Ovary (tissue), 7 donors: ENCODE measurements at regions not wholly inside any gene's neighbourhood (a gene's known extent, or its start where the extent isn't known, plus 50 kb on each side); places are given as distances from the start of the nearest gene placed in this dataset.
A peak's percentile ranks its signal among the peaks of the same experiment; 100 is the strongest.

Source experiments
- DNase-seq, 5 donors: peaks; one replicate each; pipeline ENCODE4 v3.0.0-alpha.2; 2019 to 2020
- H3K27ac ChIP-seq, 2 donors: fragments of 200-600 bp; one replicate each; pipeline versions ENCODE4 v1.5.1 to v1.8.0; 2019 to 2022
- H3K27me3 ChIP-seq: fragments of 200-600 bp; one replicate; pipeline ENCODE4 v1.8.0; 2022
- H3K36me3 ChIP-seq: fragments of 200-600 bp; sonication (generic); one replicate; pipeline ENCODE4 v1.5.1; 2019
- H3K4me1 ChIP-seq: one replicate; pipeline ENCODE4 v1.8.1; 2013; ENCODE audit warnings: mild to moderate bottlenecking, moderate library complexity; ENCODE audit not compliant: insufficient read depth
- H3K4me3 ChIP-seq: fragments of 200-600 bp; sonication (generic); one replicate; pipeline ENCODE4 v1.5.1; 2017
- H3K9me3 ChIP-seq, 2 donors: fragments of 200-600 bp in 1 of 2; sonication (generic) in 1 of 2; one replicate each; pipeline versions ENCODE4 v1.5.1 to v1.8.1; 2013 to 2019; ENCODE audit warnings: mild to moderate bottlenecking in 1 of 2, moderate library complexity in 1 of 2
- CTCF ChIP-seq, 3 donors: fragments of 450-650 bp in 2 of 3; fragments of 200-600 bp in 1 of 3; IDR thresholded peaks; one replicate each; pipeline versions ENCODE4 v1.5.1 to v1.8.0; 2016 to 2022; ENCODE audit warnings: antibody characterized with exemption in 3 of 3, mild to moderate bottlenecking in 1 of 3
- EP300 ChIP-seq: sonication (generic); formaldehyde crosslinking; IDR thresholded peaks from one replicate; pipeline ENCODE4 v1.6.1; 2017; ENCODE audit warnings: antibody characterized with exemption
- POLR2A ChIP-seq: fragments of 450-650 bp; IDR thresholded peaks from one replicate; pipeline ENCODE4 v1.6.1; 2017; ENCODE audit warnings: antibody characterized with exemption, mild to moderate bottlenecking, moderate library complexity
- WGBS, 3 donors: extraction: QIAGEN DNeasy Blood & Tissue Kit in 1 of 3; methylation state at CpG; one replicate each; pipeline versions ENCODE4 v1.1.5 to v1.1.7; 2013 to 2017; 5-methylcytosine and 5-hydroxymethylcytosine counted together
- intact Hi-C, 4 donors: fragments of 100-400 bp; cut with DNase I; formaldehyde crosslinking; loops; one replicate each; pipeline versions ENCODE4 v1.11.0 to v1.15.1; 2022 to 2023
- donor health status: DM: no; HTN: no; CAD: no; lungs with moderate emphysema.
- donor health status: DM: no; HTN: no; CAD: no.
- donor health status: Bipolar disorder and iron deficiency.
- donor health status: DM: no; HTN: no; CAD: no.
- donor health status: DM: yes; HTN: yes; CAD: no.

GRCh38 chr4:123848606-123849005 lies 452.0 kb downstream of the SPRY1 start:
- no peaks in the 10 kb centered on the region for H3K4me1 ChIP-seq
- H3K27me3 ChIP-seq: no peaks in the 10 kb centered on the region
- no peak for DNase-seq
- H3K27ac ChIP-seq: no peak overlapping the region
- no peak overlapping the region for H3K4me3 ChIP-seq
- TF ChIP-seq CTCF (IDR thresholded peaks at IDR 0.05) (no peak), EP300 (no peak), POLR2A (no peak)
- 4 to 13% (median 10%) methylated on average over 1 of the region's 1 CpG for WGBS, 3 donors
- no peaks in the 10 kb centered on the region for H3K36me3 ChIP-seq
- no peaks in the 10 kb centered on the region for H3K9me3 ChIP-seq
- intact Hi-C loops: no loop called here

GRCh38 chr4:123849495-123849894 lies 452.9 kb downstream of the SPRY1 start:
- TF ChIP-seq EP300 (no peak), POLR2A (no peak), CTCF (IDR thresholded peaks at IDR 0.05) (no peak)
- 64 to 74% (median 70%) methylated on average over 1 of the region's 1 CpG for WGBS, 3 donors
- Histone ChIP-seq H3K27me3 (no peaks in the 10 kb centered on the region), H3K36me3 (no peaks in the 10 kb centered on the region), H3K4me1 (no peaks in the 10 kb centered on the region), H3K4me3 (no peak overlapping the region), H3K9me3 (no peaks in the 10 kb centered on the region), H3K27ac (no peak overlapping the region)
- DNase-seq: no peak
- intact Hi-C loops: no loop called here

GRCh38 chr4:123851521-123851920 lies 454.9 kb downstream of the SPRY1 start:
- Histone ChIP-seq H3K36me3 (no peaks in the 10 kb centered on the region), H3K9me3 (no peaks in the 10 kb centered on the region), H3K27ac (no peak overlapping the region), H3K4me3 (no peak overlapping the region), H3K27me3 (no peaks in the 10 kb centered on the region), H3K4me1 (no peaks in the 10 kb centered on the region)
- TF ChIP-seq CTCF (IDR thresholded peaks at IDR 0.05) (no peak), POLR2A (no peak), EP300 (no peak)
- DNase-seq: no peak
- intact Hi-C loops: no loop called here
- WGBS, 3 donors: 79 to 88% (median 85%) methylated on average over 3 of the region's 3 CpGs

- Histone ChIP-seq H3K27me3 (no peaks in the 10 kb centered on the region), H3K4me1 (peaks cover 1% of the 10 kb centered on the region), H3K9me3 (no peaks in the 10 kb centered on the region), H3K27ac (no peak overlapping the region), H3K36me3 (no peaks in the 10 kb centered on the region), H3K4me3 (no peak overlapping the region)
- 96 to 99% (median 97%) methylated on average over 3 of the region's 3 CpGs for WGBS, 3 donors
- no peak for TF ChIP-seq POLR2A
- TF ChIP-seq EP300: no peak
- intact Hi-C loops: no loop called here
- DNase-seq: no peak
Observed at GRCh38 chr4:123853651-123854050, 457.1 kb downstream of the SPRY1 start.

GRCh38 chr4:123856689-123857545 lies 460.3 kb downstream of the SPRY1 start:
- Histone ChIP-seq H3K36me3 (no peaks in the 10 kb centered on the region), H3K4me1 (peaks cover 1% of the 10 kb centered on the region), H3K27ac (peak overlapping the region in 1 of 2 donors; percentile 17), H3K4me3 (no peak overlapping the region), H3K9me3 (no peaks in the 10 kb centered on the region), H3K27me3 (no peaks in the 10 kb centered on the region)
- 7 to 16% (median 9%) methylated on average over 9 of the region's 9 CpGs for WGBS, 3 donors
- TF ChIP-seq CTCF (IDR thresholded peaks at IDR 0.05): peak in 1 of 3 donors; percentile 31
- TF ChIP-seq EP300: no peak
- intact Hi-C loops: no loop called here
- peak; percentile 26 to 60 (median 50) for DNase-seq
